GM18511 (cell line): ENCODE measurements at regions not wholly inside any gene's neighbourhood (a gene's known extent, or its start where the extent isn't known, plus 50 kb on each side); places are given as distances from the start of the nearest gene placed in this dataset.

ENCODE experiments used
- ATAC-seq: cut with Tn5 transposase; IDR thresholded peaks from one replicate; pipeline ENCODE4 v1.9.1; 2021; ENCODE audit warnings: mild to moderate bottlenecking, moderate library complexity; ENCODE audit not compliant: unreplicated experiment

DNA sequence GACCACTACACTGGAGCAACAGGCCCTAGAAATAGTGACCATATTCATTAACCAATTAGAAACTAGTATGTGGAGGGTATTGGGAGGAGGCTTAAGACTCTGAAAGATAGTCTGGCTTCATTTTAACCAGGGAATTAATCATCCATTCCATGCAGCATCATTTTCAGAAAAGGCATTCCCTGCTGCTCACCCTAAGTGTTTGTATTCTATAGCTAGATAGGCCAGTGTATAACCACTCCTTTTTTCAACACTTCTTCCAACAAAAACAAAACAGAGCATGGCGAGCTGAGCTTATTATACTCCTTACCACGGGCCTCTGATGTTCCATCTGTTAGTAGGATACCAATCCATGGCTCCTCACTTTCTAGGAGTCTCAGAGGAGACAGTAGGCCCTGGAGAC lies 112.0 kb upstream of the PKDCC start:
- ATAC-seq, result no peak

DNA sequence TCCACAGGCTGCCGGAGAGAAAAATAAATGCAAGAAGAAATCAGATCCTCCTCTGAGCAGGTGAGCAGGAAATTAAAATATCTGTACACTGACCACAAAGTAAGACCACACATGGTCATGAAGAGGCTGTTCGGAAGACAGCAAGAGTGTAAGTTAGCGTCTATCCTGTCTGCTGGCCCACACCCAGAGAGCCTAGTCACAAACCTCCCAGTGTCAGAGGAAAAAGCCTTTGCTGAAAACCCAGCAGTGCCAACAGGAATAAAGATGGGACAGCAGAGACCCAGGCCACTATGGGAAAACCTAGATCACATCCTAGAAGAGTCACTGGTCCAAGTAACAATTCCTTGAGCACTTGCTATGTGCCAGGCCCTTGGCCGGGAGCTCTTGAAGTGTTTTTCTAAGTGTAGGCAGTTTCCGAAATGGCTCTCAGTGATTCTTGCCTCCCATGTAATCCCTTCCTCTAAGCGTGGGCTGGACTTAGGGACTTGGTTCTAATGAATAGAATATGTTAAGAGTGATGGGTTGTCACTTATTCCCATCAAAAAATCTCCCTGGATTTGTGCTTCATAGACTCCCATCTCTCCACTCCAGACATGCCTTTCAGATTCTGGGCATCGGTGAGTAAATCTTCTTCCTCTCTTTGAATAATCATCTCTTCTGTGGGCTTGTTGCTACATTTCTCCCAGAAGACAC lies 110.9 kb upstream of the PKDCC start:
- ATAC-seq, result no peak

DNA sequence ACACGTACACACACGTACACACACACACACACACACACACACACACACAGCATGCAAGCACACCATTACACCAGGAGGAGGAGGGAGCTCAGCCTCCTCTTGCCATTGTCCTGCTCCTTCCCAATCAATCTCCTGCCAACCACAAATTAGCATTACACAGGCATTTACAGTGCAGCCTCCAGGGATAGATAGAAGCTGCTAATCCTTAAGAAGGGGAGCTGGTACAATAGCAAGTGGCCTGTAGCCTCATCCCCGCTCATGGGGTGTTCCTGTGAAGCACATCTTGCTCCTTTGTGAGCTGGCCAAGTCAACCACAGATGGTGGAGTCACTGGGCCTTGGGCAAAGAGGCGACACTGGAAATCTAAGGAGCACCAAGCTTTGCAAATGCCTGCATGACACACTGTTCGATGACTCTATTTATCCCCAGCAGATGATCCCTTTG lies 110.3 kb upstream of the PKDCC start:
- no peak for ATAC-seq

DNA sequence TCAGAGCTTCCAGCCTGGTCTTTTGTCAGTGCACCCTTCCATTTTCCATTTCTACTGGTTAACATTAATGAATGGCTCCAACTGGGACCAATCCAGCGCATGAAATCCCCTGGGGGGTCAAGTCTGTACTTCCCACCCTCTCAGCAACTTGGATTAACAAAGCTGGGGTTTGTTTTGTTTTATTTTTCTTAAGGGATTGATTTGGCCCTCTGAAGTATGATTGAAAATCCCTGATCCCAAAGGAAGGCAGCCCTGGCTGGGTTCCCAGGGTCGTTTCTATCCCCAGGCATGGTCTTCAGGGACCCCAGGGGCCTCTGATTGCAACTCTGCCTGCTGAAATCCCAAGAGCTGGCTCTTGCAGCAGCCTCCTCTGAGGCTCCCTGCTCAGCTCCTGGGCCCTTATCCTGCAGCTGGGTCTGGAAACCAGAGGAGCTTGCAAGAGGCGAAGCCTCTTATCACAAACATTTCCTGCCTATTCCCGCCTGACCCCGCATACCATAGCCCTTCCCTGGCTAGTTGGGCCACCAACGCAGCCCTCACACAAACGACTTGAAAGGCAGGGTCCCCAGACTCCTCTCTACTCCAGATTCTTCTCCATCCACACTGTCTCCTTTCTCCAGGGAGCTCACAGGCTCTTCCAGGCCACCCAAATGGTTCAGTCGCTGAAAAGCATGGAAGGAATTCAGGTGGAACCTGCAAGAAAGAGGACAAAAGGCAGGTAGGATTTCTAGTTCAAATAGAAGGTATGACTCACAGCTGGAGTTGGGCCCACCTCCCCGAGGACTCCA lies 109.7 kb upstream of the PKDCC start:
- ATAC-seq, result no peak

DNA sequence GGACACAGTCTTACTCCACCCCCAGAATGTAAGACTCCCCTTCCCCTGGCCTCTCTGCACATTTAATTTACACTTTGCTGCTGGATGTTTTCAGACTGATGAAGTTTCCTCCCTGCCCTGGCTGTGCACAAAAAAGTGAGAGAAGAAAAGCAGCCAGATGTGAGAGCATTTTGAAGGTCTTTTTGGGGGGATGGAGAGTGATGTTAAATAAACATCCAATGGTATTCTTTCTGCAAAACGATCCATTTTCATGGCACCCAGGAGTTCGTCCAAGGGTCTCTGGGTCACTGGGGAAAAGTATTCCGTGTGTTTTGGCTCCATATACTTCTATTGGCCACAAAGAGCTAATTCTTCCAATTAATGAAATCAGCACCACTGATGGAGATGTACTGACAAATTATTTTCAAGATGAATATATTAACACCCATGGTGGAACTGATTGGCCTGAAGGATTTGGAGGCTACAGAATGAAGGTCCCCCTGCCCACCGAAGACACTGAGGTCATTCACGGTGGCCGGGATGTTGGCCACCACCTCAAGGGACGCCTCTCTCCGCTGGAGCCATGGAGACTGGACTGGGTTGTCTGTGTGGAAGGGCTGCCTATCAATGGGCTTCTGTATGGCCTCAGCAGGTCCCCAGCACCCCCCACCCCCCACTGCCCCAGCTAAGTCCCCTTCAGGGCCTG lies 107.6 kb upstream of the PKDCC start:
- no peak for ATAC-seq

GRCh38 chr2:41940745-41941063 lies 107.1 kb upstream of the PKDCC start:
- ATAC-seq, result no peak

DNA sequence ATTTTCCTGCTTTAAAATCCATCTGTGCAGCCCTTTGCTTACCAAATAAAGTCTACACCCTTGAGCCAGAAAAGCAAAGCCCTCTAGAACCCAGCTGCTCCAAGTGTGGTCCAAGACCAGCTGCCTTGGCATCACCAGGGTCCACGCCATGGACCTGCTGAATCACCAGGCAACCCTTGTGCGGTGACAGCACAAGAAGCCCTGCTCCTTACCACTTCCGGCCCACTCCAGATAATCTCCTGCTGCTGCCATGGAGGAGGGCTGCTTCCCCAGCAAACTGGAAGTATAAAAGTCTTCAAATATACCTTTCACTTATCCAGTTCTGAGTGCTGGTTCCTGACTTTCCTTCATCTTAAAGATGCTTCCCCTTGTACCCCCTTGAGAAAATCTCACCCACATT lies 106.0 kb upstream of the PKDCC start:
- no peak for ATAC-seq

- no peak for ATAC-seq
Observed at GRCh38 chr2:41942278-41942677, 105.5 kb upstream of the PKDCC start.

DNA sequence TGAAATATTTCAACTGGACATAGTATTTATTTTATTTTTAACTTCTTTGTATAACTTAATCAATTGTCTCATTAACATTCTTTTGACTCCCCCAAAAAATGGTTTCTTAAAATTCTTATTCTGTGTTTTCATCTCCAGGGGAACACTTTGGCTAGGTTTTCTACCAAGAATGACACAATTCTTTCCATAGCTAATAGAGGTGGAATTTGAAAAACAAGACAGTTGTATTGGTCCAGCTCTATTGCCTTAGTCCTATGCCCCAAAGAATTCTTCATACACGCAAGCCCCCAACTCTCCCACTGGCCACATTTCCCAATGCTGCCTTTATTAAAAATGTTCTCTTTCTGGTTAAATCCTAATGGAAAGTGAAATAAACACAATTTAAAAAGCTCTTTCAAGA lies 104.7 kb upstream of the PKDCC start:
- ATAC-seq, result no peak

GRCh38 chr2:41944220-41944880 lies 103.5 kb upstream of the PKDCC start:
- ATAC-seq, result no peak

DNA sequence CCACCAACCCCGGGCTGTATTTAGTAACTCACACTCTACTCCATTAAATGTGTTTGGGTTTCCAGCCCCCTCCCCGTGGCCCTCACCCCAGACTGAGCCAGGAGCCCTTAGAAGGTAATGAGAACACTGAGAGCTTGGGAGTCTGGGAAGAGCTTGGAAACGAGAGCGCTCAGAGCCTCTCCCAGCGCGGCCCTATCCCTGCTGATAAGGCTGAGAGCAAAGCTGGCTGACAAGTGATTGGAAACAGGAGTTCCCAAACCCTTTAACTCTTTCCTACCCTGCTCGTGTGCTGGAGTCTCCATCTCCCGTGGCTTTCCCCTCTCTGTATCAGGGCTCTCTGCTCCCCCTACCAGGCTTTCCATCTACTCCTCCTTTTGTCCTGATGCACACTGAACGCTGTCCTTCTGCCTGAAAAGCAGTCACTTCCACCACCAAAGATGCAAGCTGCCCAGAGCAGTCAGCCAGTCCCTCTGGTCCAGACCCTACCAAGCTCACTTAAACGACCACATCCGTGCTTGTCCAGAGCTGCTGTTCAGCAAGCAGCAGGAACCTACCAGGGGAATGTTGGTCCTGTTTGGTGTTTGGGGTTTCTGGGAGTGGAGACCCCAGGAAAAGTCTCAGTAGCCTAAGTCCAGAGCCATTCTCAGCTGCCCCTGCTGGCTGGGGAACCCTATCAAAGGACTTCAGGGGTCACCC lies 100.0 kb upstream of the PKDCC start:
- no peak for ATAC-seq

DNA sequence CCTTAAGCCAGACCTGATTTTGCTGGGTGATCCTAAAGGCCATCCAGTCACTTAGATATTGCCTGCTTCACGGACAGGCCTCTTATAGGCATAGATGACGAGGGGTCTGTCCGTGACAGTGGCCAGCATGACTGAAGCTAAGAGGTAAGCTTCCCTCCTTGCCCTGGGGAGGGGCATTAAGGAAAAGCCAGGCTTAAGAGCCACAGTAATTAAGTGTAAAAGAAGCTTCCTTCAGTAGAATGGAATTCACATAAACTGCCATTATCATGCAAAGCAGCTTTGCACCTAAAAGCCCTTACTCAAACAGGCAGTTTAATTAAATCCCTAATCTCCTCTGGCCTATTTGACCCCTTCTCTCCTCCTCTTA lies 99.4 kb upstream of the PKDCC start:
- no peak for ATAC-seq

DNA sequence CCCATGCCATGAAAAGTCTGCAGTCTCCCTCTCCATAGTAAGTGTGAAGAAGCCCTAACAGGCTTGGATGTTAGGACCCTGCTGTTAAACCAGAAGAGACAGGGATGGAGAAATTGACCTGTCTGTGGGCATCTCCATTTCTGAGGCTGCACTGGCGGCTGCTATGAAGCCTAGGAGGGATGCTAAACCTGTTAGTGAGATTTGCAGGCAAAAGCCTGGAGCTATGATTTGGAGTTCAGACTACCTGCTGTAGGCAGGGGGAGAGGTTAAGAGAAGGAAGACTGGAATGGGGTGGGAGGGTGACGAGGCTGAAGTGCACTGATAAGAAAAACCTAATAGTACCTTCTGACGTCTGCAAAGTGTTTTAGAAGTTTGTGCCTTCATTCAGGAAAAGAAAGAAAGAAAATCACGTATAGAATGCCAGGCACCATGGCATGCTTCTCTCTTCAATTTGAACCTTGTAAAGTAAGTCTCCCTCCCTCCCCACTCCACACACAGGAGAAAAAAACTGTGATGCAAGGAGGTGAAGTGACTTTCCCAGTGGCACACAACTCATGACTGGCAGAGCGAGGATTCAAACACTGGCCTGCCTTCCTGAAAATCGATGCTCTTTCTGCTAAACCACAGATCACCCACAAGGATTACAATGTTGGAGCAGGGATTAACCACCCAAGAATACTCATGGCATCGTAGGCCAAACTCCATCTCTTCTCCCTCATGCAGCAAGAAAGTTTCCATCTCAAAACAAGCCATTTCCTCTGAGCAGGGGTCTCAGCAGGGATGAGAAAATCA lies 98.5 kb upstream of the PKDCC start:
- no peak for ATAC-seq

DNA sequence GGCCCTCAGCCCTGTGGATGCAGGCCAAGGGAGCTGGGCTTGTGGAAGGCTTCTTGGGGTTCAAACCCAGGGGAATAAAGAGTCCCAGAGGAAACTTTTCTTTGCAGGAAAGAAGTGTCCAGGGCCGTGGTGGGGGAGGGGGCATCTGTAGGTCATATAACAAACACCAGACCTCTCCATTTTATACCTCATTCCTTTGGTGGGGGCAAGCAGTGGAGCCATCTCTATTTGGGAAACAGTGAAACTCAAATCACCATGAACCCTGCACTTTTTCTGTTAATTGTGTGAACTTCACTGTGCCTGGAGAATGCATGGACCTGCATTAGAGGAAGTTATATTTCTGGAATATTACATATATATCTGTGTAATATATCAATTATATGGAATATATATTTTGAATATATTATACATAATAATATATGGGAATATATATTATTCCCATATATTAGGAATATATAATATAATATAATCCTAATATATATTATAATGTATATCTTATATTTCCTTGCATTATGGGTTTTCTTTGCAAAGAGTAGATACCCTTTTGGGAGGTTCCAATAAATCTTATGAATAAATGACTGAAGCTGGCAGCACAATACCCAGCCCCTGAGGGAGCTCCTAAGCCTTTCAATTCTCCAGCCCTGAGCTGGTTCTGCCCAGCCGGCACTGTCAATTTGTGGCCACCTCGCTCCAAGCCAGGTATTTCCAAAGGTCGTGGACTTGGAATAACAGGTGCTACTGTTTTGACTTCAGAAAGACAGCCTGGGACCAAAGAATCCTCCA lies 97.7 kb upstream of the PKDCC start:
- no peak for ATAC-seq

DNA sequence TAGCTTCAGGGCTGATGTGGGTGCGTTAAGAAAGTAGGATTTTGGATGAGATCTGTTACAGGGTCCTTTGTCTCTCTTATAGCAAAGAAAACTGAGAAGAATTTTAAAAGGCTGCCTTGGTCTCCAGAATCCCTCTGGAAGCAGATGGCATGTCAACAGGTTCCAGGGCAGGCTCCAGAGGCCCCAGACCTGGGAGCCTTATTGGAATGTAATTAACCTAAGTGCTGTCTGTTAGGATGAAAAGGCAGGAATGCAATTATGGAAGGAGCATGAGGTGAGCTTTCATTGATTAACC lies 97.2 kb upstream of the PKDCC start:
- ATAC-seq, result no peak

DNA sequence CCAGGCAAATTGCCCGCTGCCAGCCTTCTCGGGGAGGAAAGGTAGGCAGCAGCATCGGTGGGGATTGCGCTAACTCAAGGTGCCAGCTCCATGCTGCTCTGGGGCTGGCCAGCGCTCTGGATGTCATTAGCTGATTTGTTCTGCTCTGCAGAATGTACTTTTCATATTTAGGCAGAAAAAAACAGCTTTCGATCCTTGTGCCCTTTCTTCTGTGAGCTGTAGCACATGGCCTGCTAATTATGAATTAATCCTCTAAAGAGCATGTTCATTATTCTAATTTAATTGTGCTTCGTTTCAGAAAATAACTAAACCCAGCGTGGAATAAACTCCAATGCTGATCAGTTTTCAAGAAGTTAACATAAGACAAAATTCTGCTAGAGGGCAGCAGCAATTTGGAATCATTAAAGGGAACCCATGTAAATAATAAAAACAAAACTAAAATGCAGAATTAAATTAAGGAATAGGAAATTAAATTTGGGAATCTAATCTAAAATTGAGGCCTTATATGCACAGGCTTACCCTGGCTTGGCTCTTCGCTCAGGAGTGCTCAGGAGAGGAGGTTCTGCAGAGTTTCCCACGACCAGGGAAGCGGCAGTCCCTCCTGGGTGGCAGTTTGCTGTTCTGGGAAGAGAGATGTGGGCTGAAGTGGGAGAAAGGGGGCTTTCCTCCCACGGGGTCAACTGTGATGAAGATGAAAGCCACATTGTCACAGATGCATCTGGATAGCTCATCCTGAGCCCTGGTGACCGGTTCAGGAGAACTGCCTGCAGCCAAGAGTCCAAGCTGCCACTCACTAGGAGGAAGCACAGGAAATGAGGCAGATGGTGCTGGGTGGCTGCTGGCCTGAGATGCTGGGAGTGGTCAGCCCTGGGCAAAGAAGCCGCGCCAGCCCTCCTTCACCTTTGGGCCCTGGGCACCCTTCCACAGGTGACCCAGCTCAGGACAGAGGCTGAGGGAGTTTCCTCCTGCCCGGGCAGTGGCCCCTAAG lies 93.2 kb upstream of the PKDCC start:
- no peak for ATAC-seq

DNA sequence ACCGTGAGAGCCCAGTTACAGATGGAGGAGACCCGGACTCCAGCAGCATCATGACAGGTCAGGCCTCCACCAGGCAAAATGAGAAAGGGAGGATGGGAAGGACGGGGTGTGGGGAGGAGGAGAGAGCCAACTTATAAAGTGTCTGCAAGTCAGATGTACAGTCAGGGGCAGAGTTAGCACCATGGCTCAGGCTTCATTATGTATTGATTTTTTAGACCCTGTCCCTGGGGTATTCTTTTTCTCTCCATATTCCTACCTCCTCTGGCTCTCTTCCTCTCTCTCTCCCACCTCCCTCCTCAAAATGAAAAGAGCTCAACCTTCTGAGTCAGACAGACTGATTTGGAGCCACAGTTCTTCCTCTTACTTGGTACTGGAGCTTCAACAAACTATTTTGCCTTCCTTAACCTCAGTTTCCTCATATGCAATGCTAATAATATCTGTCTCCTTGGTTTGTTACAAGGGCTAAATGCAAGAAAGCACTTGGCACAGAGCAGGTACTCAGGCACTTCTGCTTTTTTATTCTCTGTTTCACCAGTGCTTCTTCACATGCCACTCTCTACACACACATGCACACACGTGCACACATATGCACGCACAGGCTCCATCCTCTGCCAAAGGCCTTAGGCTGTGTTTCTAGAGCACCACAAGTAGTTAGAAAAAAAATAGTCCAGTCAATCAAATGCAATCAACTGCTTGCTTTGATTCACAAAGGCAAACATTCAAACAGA lies 92.3 kb upstream of the PKDCC start:
- peak; percentile 63 for ATAC-seq

DNA sequence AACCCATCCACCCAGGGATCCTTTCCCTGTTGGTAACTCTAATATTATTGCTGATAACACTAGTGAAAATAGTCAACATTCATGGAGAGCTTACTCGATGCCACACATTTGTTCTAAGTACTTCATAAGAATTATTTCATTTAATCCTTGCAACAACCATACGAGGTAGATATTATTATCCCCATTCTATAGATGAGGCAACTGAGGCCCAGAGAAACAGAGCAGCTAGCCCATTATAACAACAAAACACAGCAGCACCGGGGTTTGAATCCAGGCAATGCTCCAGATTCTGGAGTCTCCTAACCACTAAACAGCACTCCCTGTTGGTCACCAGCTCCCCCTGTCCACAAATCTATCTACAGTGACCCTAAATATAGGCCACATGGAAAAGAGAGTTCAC lies 90.4 kb upstream of the PKDCC start:
- ATAC-seq, result no peak
